GM13976 (cell line): ENCODE measurements at regions not wholly inside any gene's neighbourhood (a gene's known extent, or its start where the extent isn't known, plus 50 kb on each side); places are given as distances from the start of the nearest gene placed in this dataset.

Experiments
- DNase-seq: peaks from one replicate; pipeline ENCODE4 v3.0.0; 2012; ENCODE audit warnings: low spot score
- in situ Hi-C: fragments of 300-500 bp; cut with MboI; formaldehyde crosslinking; loops from one replicate; pipeline ENCODE4 v1.12.0; 2022; ENCODE audit warnings: low sequenced_read_pairs, mixed read lengths, inconsistent platforms; ENCODE audit not compliant: unreplicated experiment
- TF ChIP-seq, protein P1 (sequence below): IDR thresholded peaks from 2 replicates; pipeline ENCODE4 v1.5.1; 2012; ENCODE audit warnings: borderline replicate concordance, mild to moderate bottlenecking; ENCODE audit not compliant: insufficient read depth; ENCODE audit errors: extremely low read depth, missing control alignments, control extremely low read depth

DNA sequence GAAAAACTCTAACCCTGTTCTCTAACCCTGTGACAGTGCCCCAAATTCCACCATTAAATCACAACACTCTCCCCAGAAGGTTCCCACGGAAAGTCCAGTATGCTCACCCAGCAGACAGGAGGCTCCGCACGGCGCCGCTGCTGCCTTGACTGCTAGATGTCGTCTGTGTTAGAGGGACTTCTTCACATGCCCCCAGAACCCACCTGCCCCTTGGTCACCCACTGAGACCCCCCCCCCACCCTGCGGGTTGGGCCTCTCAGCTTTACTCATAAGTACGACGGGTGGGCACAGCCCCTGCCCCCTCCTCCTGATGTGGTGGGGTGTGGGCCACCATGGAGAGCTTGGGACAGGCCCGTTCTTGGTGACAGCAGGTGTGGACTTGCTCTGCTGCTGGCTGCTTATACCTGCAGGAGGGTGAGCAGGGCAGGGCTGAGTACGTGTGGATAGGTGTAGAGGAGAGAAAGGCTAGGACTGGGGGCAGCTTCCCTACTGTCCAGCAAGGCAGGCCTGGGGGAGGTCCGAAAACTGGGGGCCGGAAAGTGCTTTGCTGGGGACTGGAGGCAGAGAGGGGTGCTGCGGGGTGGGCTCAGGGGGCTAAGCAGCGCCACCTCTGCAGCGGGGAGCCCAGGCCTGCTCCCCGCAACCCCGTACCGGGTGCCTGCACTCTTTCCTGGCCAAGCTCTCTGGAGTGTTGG is 57.5 kb upstream of the OLFM1 start:
- TF ChIP-seq, protein P1, sequence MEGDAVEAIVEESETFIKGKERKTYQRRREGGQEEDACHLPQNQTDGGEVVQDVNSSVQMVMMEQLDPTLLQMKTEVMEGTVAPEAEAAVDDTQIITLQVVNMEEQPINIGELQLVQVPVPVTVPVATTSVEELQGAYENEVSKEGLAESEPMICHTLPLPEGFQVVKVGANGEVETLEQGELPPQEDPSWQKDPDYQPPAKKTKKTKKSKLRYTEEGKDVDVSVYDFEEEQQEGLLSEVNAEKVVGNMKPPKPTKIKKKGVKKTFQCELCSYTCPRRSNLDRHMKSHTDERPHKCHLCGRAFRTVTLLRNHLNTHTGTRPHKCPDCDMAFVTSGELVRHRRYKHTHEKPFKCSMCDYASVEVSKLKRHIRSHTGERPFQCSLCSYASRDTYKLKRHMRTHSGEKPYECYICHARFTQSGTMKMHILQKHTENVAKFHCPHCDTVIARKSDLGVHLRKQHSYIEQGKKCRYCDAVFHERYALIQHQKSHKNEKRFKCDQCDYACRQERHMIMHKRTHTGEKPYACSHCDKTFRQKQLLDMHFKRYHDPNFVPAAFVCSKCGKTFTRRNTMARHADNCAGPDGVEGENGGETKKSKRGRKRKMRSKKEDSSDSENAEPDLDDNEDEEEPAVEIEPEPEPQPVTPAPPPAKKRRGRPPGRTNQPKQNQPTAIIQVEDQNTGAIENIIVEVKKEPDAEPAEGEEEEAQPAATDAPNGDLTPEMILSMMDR, result no peak
- in situ Hi-C loops, result no loop called here
- DNase-seq, result no peak

DNA sequence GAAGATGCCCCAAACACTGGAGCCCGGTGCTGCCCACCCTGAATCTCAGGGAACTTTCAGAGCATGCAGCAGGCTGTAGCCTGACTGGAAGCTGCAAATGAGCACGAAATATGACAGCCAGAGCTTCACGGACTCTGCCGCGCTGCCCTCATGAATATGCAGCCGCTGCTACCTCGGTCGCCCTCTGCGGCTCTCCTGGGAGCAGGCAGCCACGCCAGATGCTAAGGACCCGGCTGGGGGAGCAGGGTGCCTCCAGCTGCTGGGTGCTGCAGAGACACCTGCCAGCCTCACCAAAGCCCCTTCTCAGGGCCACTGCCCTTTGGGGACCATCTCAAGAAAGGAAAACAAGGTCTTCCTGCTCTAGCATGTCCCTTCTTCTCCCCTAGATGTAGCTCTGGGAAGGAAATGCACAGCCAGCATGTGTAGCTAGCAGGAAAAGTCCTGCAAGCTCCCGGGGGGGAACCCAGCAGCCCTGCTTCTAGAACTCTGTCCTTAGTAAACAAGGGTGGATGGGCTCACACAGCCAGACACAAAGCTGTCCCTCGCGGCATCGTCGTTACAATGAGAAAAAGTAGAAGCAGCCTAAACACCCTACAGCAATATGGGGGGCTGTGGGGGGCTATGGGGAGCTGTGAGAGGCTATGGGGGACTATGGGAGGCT is 56.8 kb upstream of the OLFM1 start:
- DNase-seq, result no peak
- in situ Hi-C loops, result no loop called here
- TF ChIP-seq, protein P1, result no peak

DNA sequence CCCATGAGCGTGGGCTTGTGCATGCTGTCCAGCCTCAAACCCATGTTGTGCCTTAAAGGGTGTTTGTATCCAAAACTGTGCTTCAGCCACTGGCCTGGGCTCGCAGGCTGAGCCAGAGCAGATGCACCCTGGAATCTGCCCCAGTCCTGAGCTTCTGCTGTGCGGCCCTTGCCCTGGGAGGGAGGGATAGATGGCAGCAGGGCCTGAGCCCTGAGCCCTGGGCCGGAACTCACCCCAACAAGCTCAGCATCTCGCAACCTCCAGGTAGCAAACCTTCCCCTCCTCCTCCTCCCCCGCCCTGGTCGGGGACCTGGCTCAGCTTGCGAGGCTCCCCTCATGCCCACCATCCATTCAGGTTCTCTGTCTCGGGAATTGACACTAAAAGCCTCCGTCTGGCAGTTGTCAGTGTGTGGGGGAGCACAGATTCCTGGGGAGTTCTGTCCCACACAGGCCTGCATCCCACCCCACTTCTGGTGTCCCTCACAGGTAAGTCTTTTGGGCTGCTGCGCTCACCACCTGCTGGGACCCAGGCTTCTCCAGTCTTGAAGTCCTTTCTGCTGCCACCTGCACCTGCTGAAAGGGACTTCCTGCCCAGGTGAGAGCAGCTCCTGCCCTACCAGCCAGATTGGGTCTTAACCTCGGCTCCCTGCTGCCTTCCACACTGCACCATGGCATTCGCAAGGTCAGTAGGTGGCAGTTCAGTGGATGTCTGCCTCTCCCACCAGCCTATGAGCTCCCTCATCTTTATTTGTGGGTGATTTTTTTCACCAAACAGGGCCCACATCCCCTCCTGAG is 55.2 kb upstream of the OLFM1 start:
- TF ChIP-seq, protein P1, result no peak
- in situ Hi-C loops, result no loop called here
- no peak for DNase-seq

DNA sequence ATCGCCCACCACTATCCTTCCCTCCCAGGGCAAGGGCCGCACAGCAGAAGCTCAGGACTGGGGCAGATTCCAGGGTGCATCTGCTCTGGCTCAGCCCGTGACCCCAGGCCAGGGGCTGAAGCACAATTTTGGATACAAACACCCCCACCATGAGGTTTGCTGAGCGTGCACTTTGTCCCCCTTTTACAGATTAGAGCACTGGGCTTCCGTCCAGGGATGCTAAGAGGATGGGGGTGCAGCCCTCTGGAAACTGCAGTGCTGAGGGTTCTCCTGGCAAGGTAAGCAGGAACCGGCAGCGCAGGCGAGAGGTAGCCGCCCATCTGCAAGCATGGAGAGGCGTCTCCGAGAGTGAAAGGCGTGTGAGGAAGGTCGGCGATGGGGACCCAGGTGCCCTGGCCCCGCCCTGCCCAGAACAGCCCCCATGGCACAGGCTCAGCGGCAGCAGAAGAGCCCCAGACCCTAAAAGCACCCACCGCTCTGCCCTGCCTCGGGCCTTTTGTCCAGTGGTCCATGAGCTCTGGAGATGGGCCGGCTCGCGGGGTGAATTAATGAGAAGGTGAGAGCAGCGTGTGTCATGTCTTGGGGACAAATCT is 54.5 kb upstream of the OLFM1 start:
- in situ Hi-C loops, result no loop called here
- TF ChIP-seq, protein P1, result no peak
- no peak for DNase-seq

DNA sequence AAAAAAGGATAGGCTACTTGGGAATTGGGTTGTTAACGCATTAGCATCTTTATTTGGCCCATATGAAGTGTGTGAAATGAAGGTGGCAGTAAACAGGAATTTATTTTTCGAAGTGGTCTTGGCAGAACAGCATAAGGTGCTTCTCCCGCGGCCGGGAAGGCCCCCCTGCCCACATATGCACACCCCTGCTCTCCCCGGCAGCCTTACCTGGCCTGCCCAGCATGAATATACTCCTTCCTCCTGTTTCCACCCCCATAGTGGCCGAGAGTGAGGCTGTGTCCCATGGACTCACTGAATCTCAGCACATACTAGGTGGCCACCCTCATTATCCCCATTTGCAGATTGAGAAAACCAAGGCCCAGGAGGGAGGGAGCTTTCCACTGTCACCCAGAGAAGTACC is 54.0 kb upstream of the OLFM1 start:
- TF ChIP-seq, protein P1, result no peak
- in situ Hi-C loops, result no loop called here
- DNase-seq, result no peak

DNA sequence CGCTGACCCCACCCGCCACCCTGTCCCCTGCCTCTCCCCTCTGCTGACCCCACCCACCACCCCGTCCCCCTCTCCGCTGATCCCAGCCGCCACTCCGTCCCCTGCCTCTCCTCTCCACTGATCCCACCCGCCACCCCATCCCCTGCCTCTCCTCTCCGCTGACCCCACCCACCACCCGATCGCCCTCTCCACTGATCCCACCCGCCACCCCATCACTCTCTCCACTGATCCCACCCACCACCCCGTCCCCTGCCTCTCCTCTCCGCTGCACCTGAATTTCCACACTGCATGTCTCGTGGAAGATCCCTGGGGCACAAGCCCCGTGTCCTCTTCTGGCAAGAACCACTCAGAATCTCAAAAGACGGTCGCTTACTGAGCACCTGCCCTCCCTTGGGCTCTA is 53.4 kb upstream of the OLFM1 start:
- TF ChIP-seq, protein P1, result no peak
- in situ Hi-C loops, result no loop called here
- no peak for DNase-seq
